Keratinocyte (primary cell): ENCODE measurements at regions not wholly inside any gene's neighbourhood (a gene's known extent, or its start where the extent isn't known, plus 50 kb on each side); places are given as distances from the start of the nearest gene placed in this dataset.

ENCODE experiments used
- DNase-seq: peaks from one replicate; pipeline ENCODE4 v3.0.0-alpha.2; 2011; ENCODE audit warnings: low read depth, missing footprints, low spot score
- FAIRE-seq: peaks from 2 replicates; lab custom pipeline; 2011; peaks lifted over from hg19 to GRCh38; lab: Jason Lieb, UNC
- H2AFZ ChIP-seq: 2 replicates; pipeline ENCODE4 v1.6.0; 2012; ENCODE audit warnings: low read length, control low read depth, inconsistent platforms; ENCODE audit not compliant: control insufficient read depth
- H3K27ac ChIP-seq: 2 replicates; pipeline ENCODE4 v1.5.1; 2011; ENCODE audit warnings: low read length; ENCODE audit not compliant: control insufficient read depth, insufficient read depth
- H3K27me3 ChIP-seq: 3 replicates; pipeline ENCODE4 v1.6.0; 2011; ENCODE audit warnings: low read length; ENCODE audit not compliant: control insufficient read depth, insufficient read depth; ENCODE audit errors: extremely low read depth
- H3K36me3 ChIP-seq, 2 experiments: 2 replicates in 1 of 2; 3 replicates in 1 of 2; pipeline ENCODE4 v1.5.1; 2011; ENCODE audit warnings: low read length in 2 of 2, mild to moderate bottlenecking in 1 of 2; ENCODE audit not compliant: control insufficient read depth in 2 of 2, insufficient read depth in 2 of 2; ENCODE audit errors: extremely low read depth in 1 of 2
- H3K4me1 ChIP-seq: 3 replicates; pipeline ENCODE4 v1.5.1; 2011; ENCODE audit warnings: low read length; ENCODE audit not compliant: control insufficient read depth, insufficient read depth; ENCODE audit errors: extremely low read depth
- H3K4me2 ChIP-seq: 3 replicates; pipeline ENCODE4 v1.6.0; 2011; ENCODE audit warnings: low read depth, low read length; ENCODE audit not compliant: control insufficient read depth, insufficient read depth; ENCODE audit errors: extremely low read depth
- H3K4me3 ChIP-seq, 3 experiments: fragments of 200-600 bp in 1 of 3; sonication (generic) in 1 of 3; 2 replicates in 2 of 3; 3 replicates in 1 of 3; pipeline ENCODE4 v1.5.1; 2011 to 2016; ENCODE audit warnings: low read length in 3 of 3, mild to moderate bottlenecking in 3 of 3, control low read depth in 2 of 3, inconsistent platforms in 1 of 3, low read depth in 1 of 3, mixed read lengths in 1 of 3, mixed run types in 1 of 3, moderate library complexity in 1 of 3; ENCODE audit not compliant: control insufficient read depth in 2 of 3, insufficient read depth in 2 of 3; ENCODE audit errors: extremely low read depth in 1 of 3
- H3K79me2 ChIP-seq: 2 replicates; pipeline ENCODE4 v1.6.0; 2012; ENCODE audit warnings: low read length; ENCODE audit not compliant: control insufficient read depth, insufficient read depth
- H3K9ac ChIP-seq: 3 replicates; pipeline ENCODE4 v1.6.0; 2011; ENCODE audit warnings: low read length; ENCODE audit not compliant: control insufficient read depth, insufficient read depth; ENCODE audit errors: extremely low read depth
- H3K9me1 ChIP-seq: 3 replicates; pipeline ENCODE4 v1.6.0; 2011; ENCODE audit warnings: low read length; ENCODE audit not compliant: control insufficient read depth, insufficient read depth; ENCODE audit errors: extremely low read depth
- H3K9me3 ChIP-seq: 2 replicates; pipeline ENCODE4 v1.5.1; 2012; ENCODE audit warnings: low read depth, low read length; ENCODE audit not compliant: control insufficient read depth
- H4K20me1 ChIP-seq: 3 replicates; pipeline ENCODE4 v1.6.0; 2011; ENCODE audit warnings: low read length; ENCODE audit not compliant: control insufficient read depth, insufficient read depth; ENCODE audit errors: extremely low read depth
- EZH2 ChIP-seq: IDR thresholded peaks from one replicate; pipeline ENCODE4 v1.6.1; 2012; ENCODE audit warnings: inconsistent platforms, mild to moderate bottlenecking, low read length, moderate library complexity
- dilution Hi-C: fragments of 300-500 bp; cut with MboI; formaldehyde crosslinking; loops from one replicate; pipeline ENCODE4 v1.7.0; 2020; ENCODE audit warnings: low sequenced_read_pairs; ENCODE audit not compliant: extremely low pct_ligation_motif_present
- TF ChIP-seq, protein P1 (sequence below), 3 experiments: IDR thresholded peaks in 1 of 3; conservative IDR thresholded peaks in 1 of 3; optimal IDR thresholded peaks in 1 of 3; 2 replicates in 2 of 3; 3 replicates in 1 of 3; pipeline versions ENCODE3 to v1.5.1; 2011; ENCODE audit warnings: low read length in 3 of 3, mild to moderate bottlenecking in 3 of 3, moderate library complexity in 2 of 3, control low read depth in 1 of 3, inconsistent platforms in 1 of 3; ENCODE audit not compliant: insufficient read depth in 2 of 3; ENCODE audit errors: extremely low read depth in 1 of 3

GRCh38 chr3:72011485-72011884 lies 226.5 kb upstream of the PROK2 start:
- Histone ChIP-seq H3K9ac (no peak overlapping the region), H3K9me1 (no peaks in the 10 kb centered on the region), H3K36me3 (no peaks in the 10 kb centered on the region), H3K4me2 (no peak overlapping the region), H3K4me3 (no peak overlapping the region), H3K27me3 (peaks cover 14% of the 10 kb centered on the region), H3K79me2 (no peaks in the 10 kb centered on the region), H4K20me1 (no peaks in the 10 kb centered on the region), H3K27ac (no peak overlapping the region), H2AFZ (no peak overlapping the region), H3K4me1 (no peaks in the 10 kb centered on the region), H3K9me3 (no peaks in the 10 kb centered on the region)
- TF ChIP-seq EZH2: no peak
- TF ChIP-seq, protein P1, sequence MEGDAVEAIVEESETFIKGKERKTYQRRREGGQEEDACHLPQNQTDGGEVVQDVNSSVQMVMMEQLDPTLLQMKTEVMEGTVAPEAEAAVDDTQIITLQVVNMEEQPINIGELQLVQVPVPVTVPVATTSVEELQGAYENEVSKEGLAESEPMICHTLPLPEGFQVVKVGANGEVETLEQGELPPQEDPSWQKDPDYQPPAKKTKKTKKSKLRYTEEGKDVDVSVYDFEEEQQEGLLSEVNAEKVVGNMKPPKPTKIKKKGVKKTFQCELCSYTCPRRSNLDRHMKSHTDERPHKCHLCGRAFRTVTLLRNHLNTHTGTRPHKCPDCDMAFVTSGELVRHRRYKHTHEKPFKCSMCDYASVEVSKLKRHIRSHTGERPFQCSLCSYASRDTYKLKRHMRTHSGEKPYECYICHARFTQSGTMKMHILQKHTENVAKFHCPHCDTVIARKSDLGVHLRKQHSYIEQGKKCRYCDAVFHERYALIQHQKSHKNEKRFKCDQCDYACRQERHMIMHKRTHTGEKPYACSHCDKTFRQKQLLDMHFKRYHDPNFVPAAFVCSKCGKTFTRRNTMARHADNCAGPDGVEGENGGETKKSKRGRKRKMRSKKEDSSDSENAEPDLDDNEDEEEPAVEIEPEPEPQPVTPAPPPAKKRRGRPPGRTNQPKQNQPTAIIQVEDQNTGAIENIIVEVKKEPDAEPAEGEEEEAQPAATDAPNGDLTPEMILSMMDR (optimal IDR thresholded peaks at IDR 0.05 in 1 of 3, IDR thresholded peaks at IDR 0.05 in 1 of 3, conservative IDR thresholded peaks at IDR 0.05 in 1 of 3; ENCODE audit: extremely low read depth in 1 of 3, insufficient read depth in 2 of 3, low read length in 3 of 3): no peak
- DNase-seq (no peak), FAIRE-seq (no peak)
- dilution Hi-C loops: no loop called here

DNA sequence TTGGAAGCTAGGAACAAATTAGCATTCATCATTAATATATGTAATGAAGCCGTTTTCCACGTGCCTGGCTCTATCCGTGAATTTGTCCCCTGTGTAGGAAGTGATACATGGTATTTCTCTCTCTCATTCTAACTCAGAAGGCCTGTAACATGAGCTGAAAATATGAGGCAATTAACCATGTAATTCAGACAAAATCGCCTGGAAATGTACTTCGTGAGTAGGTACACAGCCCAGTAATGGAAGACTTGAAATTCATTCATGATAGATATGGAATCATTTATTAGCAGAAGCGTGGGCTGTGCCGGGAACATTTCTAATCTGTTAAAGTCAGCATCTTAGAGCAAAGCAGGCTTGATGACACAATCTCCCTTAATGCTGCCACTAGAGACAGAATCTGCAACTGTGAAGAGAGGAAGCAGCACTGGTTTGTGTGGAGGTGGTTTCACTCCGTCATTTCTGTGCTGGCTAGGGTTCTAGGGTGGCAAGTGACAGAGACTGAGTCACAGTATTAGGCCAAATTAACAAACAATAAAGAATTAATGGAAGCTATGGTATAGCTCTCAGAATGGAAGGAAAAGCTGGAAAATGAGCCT lies 225.0 kb upstream of the PROK2 start:
- Histone ChIP-seq H3K36me3 (no peaks in the 10 kb centered on the region), H3K4me1 (no peaks in the 10 kb centered on the region), H2AFZ (no peak overlapping the region), H3K9me1 (no peaks in the 10 kb centered on the region), H3K27me3 (peaks cover 14% of the 10 kb centered on the region), H3K4me3 (no peak overlapping the region), H3K9me3 (no peaks in the 10 kb centered on the region), H3K79me2 (no peaks in the 10 kb centered on the region), H3K4me2 (no peak overlapping the region), H3K9ac (no peak overlapping the region), H4K20me1 (no peaks in the 10 kb centered on the region), H3K27ac (no peak overlapping the region)
- no peak for FAIRE-seq
- DNase-seq: no peak
- TF ChIP-seq EZH2: no peak
- TF ChIP-seq, protein P1 (optimal IDR thresholded peaks at IDR 0.05 in 1 of 3, IDR thresholded peaks at IDR 0.05 in 1 of 3, conservative IDR thresholded peaks at IDR 0.05 in 1 of 3; ENCODE audit: extremely low read depth in 1 of 3, insufficient read depth in 2 of 3, low read length in 3 of 3): no peak
- dilution Hi-C loops: no loop called here
